DND-41 (cell line): ENCODE measurements at regions not wholly inside any gene's neighbourhood (a gene's known extent, or its start where the extent isn't known, plus 50 kb on each side); places are given as distances from the start of the nearest gene placed in this dataset.

Source experiments
- ATAC-seq: fragments of 200-7000 bp; cut with Tn5 transposase; 3 replicates; pipeline ENCODE4 v1.9.1; 2021; ENCODE audit warnings: low read depth; ENCODE audit not compliant: insufficient read depth
- DNase-seq: peaks from one replicate; pipeline ENCODE4 v3.0.0-alpha.2; 2020
- H2AFZ ChIP-seq: 2 replicates; pipeline ENCODE4 v1.6.0; 2012; ENCODE audit warnings: low read depth, low read length
- H3K27ac ChIP-seq: 2 replicates; pipeline ENCODE4 v1.5.1; 2012; ENCODE audit warnings: low read length, inconsistent platforms
- H3K27me3 ChIP-seq: fragments of 200-600 bp; sonication (generic); 2 replicates; pipeline ENCODE4 v1.6.0; 2012; ENCODE audit warnings: low read length, mild to moderate bottlenecking, inconsistent platforms; ENCODE audit not compliant: insufficient read depth, poor library complexity
- H3K36me3 ChIP-seq: 2 replicates; pipeline ENCODE4 v1.5.1; 2012; ENCODE audit warnings: low read length, inconsistent platforms; ENCODE audit not compliant: insufficient read depth
- H3K4me1 ChIP-seq: 2 replicates; pipeline ENCODE4 v1.5.1; 2012; ENCODE audit warnings: mild to moderate bottlenecking, low read length; ENCODE audit not compliant: insufficient read depth
- H3K4me2 ChIP-seq: 2 replicates; pipeline ENCODE4 v1.6.0; 2012; ENCODE audit warnings: mild to moderate bottlenecking, moderate library complexity, low read length, inconsistent platforms; ENCODE audit not compliant: insufficient read depth
- H3K4me3 ChIP-seq, 2 experiments: fragments of 200-600 bp in 1 of 2; shearing (Covaris generic) in 1 of 2; 2 replicates each; pipeline ENCODE4 v1.5.1; 2012 to 2016; ENCODE audit warnings: inconsistent platforms in 2 of 2, low read length in 2 of 2, mild to moderate bottlenecking in 2 of 2, low read depth in 1 of 2, moderate library complexity in 1 of 2
- H3K79me2 ChIP-seq: 2 replicates; pipeline ENCODE4 v1.6.0; 2012; ENCODE audit warnings: low read length, inconsistent platforms; ENCODE audit not compliant: insufficient read depth
- H3K9ac ChIP-seq: 2 replicates; pipeline ENCODE4 v1.6.0; 2012; ENCODE audit warnings: low read depth, mild to moderate bottlenecking, inconsistent platforms, low read length, moderate library complexity
- H3K9me3 ChIP-seq: 2 replicates; pipeline ENCODE4 v1.5.1; 2012; ENCODE audit warnings: low read length, moderate library complexity, mild to moderate bottlenecking, inconsistent platforms; ENCODE audit not compliant: insufficient read depth, severe bottlenecking
- H4K20me1 ChIP-seq: 2 replicates; pipeline ENCODE4 v1.6.0; 2012; ENCODE audit warnings: low read length; ENCODE audit not compliant: insufficient read depth
- CTCF ChIP-seq: IDR thresholded peaks from 2 replicates; pipeline ENCODE4 v1.5.1; 2012; ENCODE audit warnings: borderline replicate concordance, low read length, moderate library complexity, mild to moderate bottlenecking; ENCODE audit not compliant: poor library complexity, severe bottlenecking; ENCODE audit errors: extremely low read depth
- EZH2 ChIP-seq: IDR thresholded peaks from 3 replicates; pipeline ENCODE4 v1.6.1; 2012; ENCODE audit warnings: borderline replicate concordance, low read depth, mild to moderate bottlenecking, moderate library complexity, low read length, inconsistent platforms; ENCODE audit not compliant: severe bottlenecking

GRCh38 chr11:128259816-128260215 is 327.5 kb downstream of the ETS1 start:
- Histone ChIP-seq H3K9me3 (no peaks in the 10 kb centered on the region), H3K4me3 (no peak overlapping the region), H3K79me2 (no peaks in the 10 kb centered on the region), H3K27ac (no peak overlapping the region), H3K9ac (no peak overlapping the region), H3K36me3 (no peaks in the 10 kb centered on the region), H3K27me3 (no peaks in the 10 kb centered on the region), H2AFZ (no peak overlapping the region), H3K4me2 (no peak overlapping the region), H3K4me1 (no peaks in the 10 kb centered on the region), H4K20me1 (no peaks in the 10 kb centered on the region)
- ATAC-seq, result no peak
- TF ChIP-seq EZH2 (no peak), CTCF (no peak)
- no peak for DNase-seq

GRCh38 chr11:128254941-128255340 is 332.4 kb downstream of the ETS1 start:
- Histone ChIP-seq H3K9me3 (no peaks in the 10 kb centered on the region), H2AFZ (no peak overlapping the region), H3K79me2 (no peaks in the 10 kb centered on the region), H3K27me3 (no peaks in the 10 kb centered on the region), H3K27ac (no peak overlapping the region), H4K20me1 (no peaks in the 10 kb centered on the region), H3K9ac (no peak overlapping the region), H3K4me2 (no peak overlapping the region), H3K36me3 (no peaks in the 10 kb centered on the region), H3K4me1 (no peaks in the 10 kb centered on the region), H3K4me3 (no peak overlapping the region)
- TF ChIP-seq EZH2 (no peak), CTCF (no peak)
- DNase-seq (no peak), ATAC-seq (no peak)

- Histone ChIP-seq H3K36me3 (no peaks in the 10 kb centered on the region), H3K4me3 (no peak overlapping the region), H3K27ac (no peak overlapping the region), H3K9ac (no peak overlapping the region), H3K9me3 (no peaks in the 10 kb centered on the region), H3K79me2 (no peaks in the 10 kb centered on the region), H3K27me3 (no peaks in the 10 kb centered on the region), H3K4me1 (no peaks in the 10 kb centered on the region), H2AFZ (no peak overlapping the region), H4K20me1 (no peaks in the 10 kb centered on the region), H3K4me2 (no peak overlapping the region)
- DNase-seq, result no peak
- no peak for TF ChIP-seq CTCF
- TF ChIP-seq EZH2, result no peak
- no peak for ATAC-seq
These were observed 336.2 kb downstream of the ETS1 start for GRCh38 chr11:128251140-128251539.

GRCh38 chr11:128250482-128250881 is 336.9 kb downstream of the ETS1 start:
- ATAC-seq, result no peak
- no peaks in the 10 kb centered on the region for H3K9me3 ChIP-seq
- no peak overlapping the region for H3K4me2 ChIP-seq
- no peak overlapping the region for H3K27ac ChIP-seq
- H4K20me1 ChIP-seq, result no peaks in the 10 kb centered on the region
- no peaks in the 10 kb centered on the region for H3K4me1 ChIP-seq
- no peak overlapping the region for H3K9ac ChIP-seq
- H3K4me3 ChIP-seq, result no peak overlapping the region
- TF ChIP-seq CTCF (no peak), EZH2 (no peak)
- DNase-seq, result no peak
- no peaks in the 10 kb centered on the region for H3K79me2 ChIP-seq
- H3K27me3 ChIP-seq, result no peaks in the 10 kb centered on the region
- no peak overlapping the region for H2AFZ ChIP-seq
- H3K36me3 ChIP-seq, result no peaks in the 10 kb centered on the region
